ENCODE measurements at regions not wholly inside any gene's neighbourhood (a gene's known extent, or its start where the extent isn't known, plus 50 kb on each side); places are given as distances from the start of the nearest gene placed in this dataset.

- Histone ChIP-seq H4K5ac (ENCODE audit: insufficient read length, low read depth, low read length) (no peak overlapping the region), H3K27ac (ENCODE audit: insufficient read length, low read depth, low read length) (no peak overlapping the region), H4K91ac (ENCODE audit: insufficient read length, low read depth, low read length) (no peak overlapping the region), H3K4me2 (ENCODE audit: insufficient read depth, insufficient read length, low read length) (no peak overlapping the region), H3K79me2 (ENCODE audit: insufficient read depth, low read length) (no peaks in the 10 kb centered on the region), H2BK15ac (ENCODE audit: low read depth, low read length) (no peak overlapping the region), H2AFZ (ENCODE audit: low read length) (no peak overlapping the region), H3K4me1 (ENCODE audit: insufficient read depth, low read length) (no peaks in the 10 kb centered on the region), H4K8ac (replicated peaks; ENCODE audit: insufficient read length, low read depth, low read length) (no peak overlapping the region), H3K23ac (ENCODE audit: insufficient read length, low read depth, low read length) (no peak overlapping the region), H3K9ac (ENCODE audit: extremely low read depth, insufficient read length, low read length) (no peak overlapping the region), H4K20me1 (ENCODE audit: control insufficient read depth, insufficient read depth, insufficient read length) (no peaks in the 10 kb centered on the region), H3K79me1 (ENCODE audit: insufficient read depth, low read depth, low read length, poor library complexity, severe bottlenecking) (no peaks in the 10 kb centered on the region), H2BK120ac (ENCODE audit: low read depth, low read length, poor library complexity, severe bottlenecking) (no peak overlapping the region), H3K14ac (ENCODE audit: insufficient read depth, low read length) (no peak overlapping the region), H3K56ac (ENCODE audit: insufficient read length, low read depth, low read length) (no peak overlapping the region), H3K18ac (ENCODE audit: insufficient read length, low read depth, low read length) (no peak overlapping the region), H3K23me2 (ENCODE audit: insufficient read length, low read depth, low read length, poor library complexity, severe bottlenecking) (no peaks in the 10 kb centered on the region), H2BK5ac (ENCODE audit: insufficient read length, low read length) (no peak overlapping the region), H2BK20ac (ENCODE audit: low read depth, low read length, poor library complexity, severe bottlenecking) (no peak overlapping the region), H2AK5ac (ENCODE audit: insufficient read length, low read length) (no peak overlapping the region), H3T11ph (ENCODE audit: low read length) (no peak overlapping the region), H2BK12ac (ENCODE audit: insufficient read length, low read depth, low read length) (no peak overlapping the region), H3K9me3 (ENCODE audit: control insufficient read depth, low read depth, low read length) (no peaks in the 10 kb centered on the region), H3K27me3 (ENCODE audit: insufficient read depth, low read length) (no peaks in the 10 kb centered on the region), H3K4ac (ENCODE audit: low read depth, low read length) (no peak overlapping the region)
- H3K4me3 Mint-ChIP-seq = no peak overlapping the region
- no peaks in the 10 kb centered on the region for H3K27me3 Mint-ChIP-seq (ENCODE audit: low read depth)
- H3K9me3 Mint-ChIP-seq = no peaks in the 10 kb centered on the region
- H3K27ac Mint-ChIP-seq = no peak overlapping the region
- no peaks in the 10 kb centered on the region for H3K36me3 Mint-ChIP-seq (ENCODE audit: insufficient read depth in 1 of 3, low read depth in 3 of 3)
- DNase-seq = no peak
- TF ChIP-seq, protein P1, sequence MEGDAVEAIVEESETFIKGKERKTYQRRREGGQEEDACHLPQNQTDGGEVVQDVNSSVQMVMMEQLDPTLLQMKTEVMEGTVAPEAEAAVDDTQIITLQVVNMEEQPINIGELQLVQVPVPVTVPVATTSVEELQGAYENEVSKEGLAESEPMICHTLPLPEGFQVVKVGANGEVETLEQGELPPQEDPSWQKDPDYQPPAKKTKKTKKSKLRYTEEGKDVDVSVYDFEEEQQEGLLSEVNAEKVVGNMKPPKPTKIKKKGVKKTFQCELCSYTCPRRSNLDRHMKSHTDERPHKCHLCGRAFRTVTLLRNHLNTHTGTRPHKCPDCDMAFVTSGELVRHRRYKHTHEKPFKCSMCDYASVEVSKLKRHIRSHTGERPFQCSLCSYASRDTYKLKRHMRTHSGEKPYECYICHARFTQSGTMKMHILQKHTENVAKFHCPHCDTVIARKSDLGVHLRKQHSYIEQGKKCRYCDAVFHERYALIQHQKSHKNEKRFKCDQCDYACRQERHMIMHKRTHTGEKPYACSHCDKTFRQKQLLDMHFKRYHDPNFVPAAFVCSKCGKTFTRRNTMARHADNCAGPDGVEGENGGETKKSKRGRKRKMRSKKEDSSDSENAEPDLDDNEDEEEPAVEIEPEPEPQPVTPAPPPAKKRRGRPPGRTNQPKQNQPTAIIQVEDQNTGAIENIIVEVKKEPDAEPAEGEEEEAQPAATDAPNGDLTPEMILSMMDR (conservative IDR thresholded peaks at IDR 0.05) = no peak
- H3K4me1 Mint-ChIP-seq = no peaks in the 10 kb centered on the region
Observed at GRCh38 chr14:48456051-48456450, 780.6 kb upstream of the MDGA2 start.

Data from H9 (cell line).